Choroid plexus epithelial cell (primary cell): ENCODE measurements at regions not wholly inside any gene's neighbourhood (a gene's known extent, or its start where the extent isn't known, plus 50 kb on each side); places are given as distances from the start of the nearest gene placed in this dataset.

ENCODE experiments used
- DNase-seq: peaks from one replicate; pipeline ENCODE4 v3.0.0-alpha.2; 2010; ENCODE audit warnings: low read depth
- H3K4me3 ChIP-seq: 2 replicates; pipeline ENCODE4 v1.5.1; 2011; ENCODE audit warnings: low read depth, mild to moderate bottlenecking, control low read depth, low read length, moderate library complexity
- TF ChIP-seq, protein P1 (sequence below): conservative IDR thresholded peaks from 2 replicates; pipeline ENCODE4 v1.5.1; 2011; ENCODE audit warnings: low read depth, mild to moderate bottlenecking, control low read depth, inconsistent platforms, low read length, moderate library complexity

DNA sequence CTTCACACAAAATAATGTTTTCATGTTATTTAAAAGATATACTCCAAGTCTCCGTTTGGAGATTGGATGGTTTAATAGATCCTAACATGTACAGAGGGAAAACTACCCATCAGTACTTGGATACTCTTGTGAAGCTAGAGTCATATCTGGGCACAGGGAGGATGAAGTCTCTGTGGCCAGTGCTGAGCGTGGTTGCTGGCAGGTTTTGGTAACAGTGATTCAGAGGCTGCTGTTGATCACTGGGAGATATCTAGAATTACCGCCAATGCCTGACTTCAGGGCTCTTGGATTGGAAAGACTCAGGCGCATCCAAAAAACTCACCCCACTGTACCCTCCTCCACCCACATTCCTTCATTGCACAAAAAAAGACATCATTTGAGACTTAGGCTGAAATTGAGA lies 107.2 kb upstream of the PGRMC2 start:
- no peak overlapping the region for H3K4me3 ChIP-seq
- DNase-seq: no peak
- TF ChIP-seq, protein P1, sequence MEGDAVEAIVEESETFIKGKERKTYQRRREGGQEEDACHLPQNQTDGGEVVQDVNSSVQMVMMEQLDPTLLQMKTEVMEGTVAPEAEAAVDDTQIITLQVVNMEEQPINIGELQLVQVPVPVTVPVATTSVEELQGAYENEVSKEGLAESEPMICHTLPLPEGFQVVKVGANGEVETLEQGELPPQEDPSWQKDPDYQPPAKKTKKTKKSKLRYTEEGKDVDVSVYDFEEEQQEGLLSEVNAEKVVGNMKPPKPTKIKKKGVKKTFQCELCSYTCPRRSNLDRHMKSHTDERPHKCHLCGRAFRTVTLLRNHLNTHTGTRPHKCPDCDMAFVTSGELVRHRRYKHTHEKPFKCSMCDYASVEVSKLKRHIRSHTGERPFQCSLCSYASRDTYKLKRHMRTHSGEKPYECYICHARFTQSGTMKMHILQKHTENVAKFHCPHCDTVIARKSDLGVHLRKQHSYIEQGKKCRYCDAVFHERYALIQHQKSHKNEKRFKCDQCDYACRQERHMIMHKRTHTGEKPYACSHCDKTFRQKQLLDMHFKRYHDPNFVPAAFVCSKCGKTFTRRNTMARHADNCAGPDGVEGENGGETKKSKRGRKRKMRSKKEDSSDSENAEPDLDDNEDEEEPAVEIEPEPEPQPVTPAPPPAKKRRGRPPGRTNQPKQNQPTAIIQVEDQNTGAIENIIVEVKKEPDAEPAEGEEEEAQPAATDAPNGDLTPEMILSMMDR: no peak

DNA sequence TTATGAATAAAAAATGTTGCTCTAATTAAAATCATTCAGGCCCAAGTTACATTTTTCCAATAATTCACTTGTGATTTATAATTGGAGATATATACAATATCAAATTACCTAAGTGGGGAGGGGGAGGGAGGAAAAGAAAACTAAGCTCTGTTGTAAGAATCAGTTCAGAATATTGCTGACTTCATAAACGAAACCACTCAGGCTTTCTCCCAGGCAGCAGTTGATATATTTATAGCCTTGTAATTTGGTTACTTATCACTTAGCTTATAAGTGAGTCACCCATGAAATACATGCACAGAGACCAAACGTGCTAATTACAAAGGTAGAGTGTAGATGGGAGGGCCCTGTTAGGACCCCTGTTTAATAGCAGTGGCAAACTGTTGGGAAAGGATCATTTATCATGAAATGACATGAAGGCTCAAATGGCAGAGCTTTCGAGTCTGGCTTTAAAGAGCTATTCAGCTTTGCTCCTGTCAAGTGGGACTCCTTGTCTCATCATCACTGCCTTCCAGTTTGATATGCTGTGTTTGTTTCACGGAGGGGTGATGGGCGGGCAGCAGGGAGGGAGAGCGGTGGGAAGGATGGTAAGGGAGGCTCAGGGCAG lies 105.6 kb upstream of the PGRMC2 start:
- peak; percentile 70 for DNase-seq
- H3K4me3 ChIP-seq: no peak overlapping the region
- TF ChIP-seq, protein P1: no peak

DNA sequence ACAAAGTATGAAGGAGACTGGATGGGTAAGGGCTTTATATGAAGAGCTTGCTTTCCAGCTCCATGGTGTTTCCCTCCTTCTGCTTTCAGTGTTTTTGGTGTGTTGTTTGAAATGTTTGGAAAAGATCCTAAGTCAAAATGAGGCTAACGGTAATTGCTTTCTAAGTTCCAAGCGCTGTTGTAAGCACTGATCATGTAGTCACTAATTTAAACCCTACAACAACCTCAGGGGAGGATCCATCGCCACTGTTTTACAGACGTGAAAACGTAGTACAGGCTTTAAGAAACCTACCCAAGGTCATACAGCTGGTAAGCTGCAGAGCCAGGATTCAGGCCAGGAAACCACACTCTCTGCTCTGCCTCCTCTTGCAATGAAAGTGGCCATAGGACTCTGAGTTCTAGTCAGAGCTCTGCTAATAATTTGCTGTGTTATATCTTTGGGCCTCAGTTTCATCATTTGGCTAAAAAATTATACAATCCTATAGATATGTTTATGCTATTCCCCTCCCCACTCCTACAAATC lies 102.9 kb upstream of the PGRMC2 start:
- DNase-seq: no peak
- TF ChIP-seq, protein P1: no peak
- no peak overlapping the region for H3K4me3 ChIP-seq

DNA sequence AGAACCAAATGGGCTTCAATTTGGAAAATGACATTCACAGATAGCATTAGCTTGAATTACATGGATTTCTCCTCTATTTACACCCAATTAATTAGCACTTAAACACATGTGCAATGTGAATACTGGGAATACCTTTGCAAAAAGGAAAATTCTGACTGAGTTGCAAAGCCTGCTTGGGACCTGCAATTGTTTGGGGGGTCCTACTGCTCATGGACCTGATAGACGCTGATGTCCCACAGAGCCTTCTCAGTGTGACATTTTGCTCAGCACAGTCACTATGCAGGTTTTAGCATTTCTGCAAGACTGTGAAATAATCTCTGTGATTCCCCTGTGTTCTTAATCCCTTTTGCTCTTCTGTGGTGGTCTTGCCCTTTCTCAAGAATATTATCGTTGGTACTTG lies 101.2 kb upstream of the PGRMC2 start:
- H3K4me3 ChIP-seq: no peak overlapping the region
- TF ChIP-seq, protein P1: no peak
- DNase-seq: no peak

DNA sequence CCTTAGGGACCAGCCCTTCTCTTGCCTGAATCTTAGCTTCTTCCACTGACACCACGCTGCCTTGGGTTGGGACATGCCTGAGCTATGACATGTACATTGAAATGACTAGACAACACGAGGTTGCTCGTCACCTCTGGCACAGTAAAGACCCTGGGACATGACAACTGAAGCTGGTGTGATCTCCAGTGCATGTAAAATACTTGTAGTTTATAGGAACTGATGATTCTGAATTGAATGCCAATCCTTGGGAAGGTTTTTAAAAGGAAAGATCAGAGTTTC lies 100.7 kb upstream of the PGRMC2 start:
- DNase-seq: peak; percentile 35
- TF ChIP-seq, protein P1: no peak
- H3K4me3 ChIP-seq: no peak overlapping the region

DNA sequence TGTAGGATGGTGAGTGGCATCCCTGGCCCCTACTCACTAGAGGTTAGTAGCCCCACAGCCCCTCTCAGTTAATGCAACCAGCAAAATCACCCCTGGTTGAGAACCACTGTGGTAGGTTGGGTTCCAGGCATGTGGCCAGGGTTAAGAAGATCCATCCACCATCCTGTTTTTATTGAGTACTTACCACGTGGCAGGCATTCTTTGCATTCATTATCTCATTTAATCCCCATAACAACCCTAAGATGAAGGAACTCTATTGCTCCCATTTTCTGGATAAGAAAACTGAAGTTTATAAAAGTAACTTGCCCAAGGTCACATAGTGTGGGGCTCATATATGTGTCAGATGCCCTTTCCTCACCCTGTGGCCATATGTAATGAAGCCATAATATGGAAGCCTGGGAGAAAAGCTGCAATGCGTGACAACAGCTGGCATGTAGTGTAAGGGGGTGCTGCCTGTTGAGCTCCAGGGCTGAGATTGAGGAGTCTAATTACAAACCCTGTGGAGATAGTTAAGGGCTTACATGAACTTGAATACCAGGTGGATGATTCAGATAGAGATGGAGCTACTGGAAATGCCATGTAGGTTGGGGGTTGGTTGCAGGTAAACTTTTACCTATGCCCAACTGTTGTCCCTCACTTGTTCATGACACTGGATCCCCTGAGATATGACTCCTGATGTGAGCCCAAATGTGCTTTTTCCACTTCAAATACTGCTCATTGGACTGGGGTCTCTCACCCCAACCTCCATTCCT lies 100.2 kb upstream of the PGRMC2 start:
- TF ChIP-seq, protein P1: no peak
- DNase-seq: peak; percentile 71

More for the DNA sequence above, 100.2 kb upstream of the PGRMC2 start:
- no peak overlapping the region for H3K4me3 ChIP-seq
